ENCODE measurements at regions not wholly inside any gene's neighbourhood (a gene's known extent, or its start where the extent isn't known, plus 50 kb on each side); places are given as distances from the start of the nearest gene placed in this dataset.

- no peak for TF ChIP-seq CTCF (IDR thresholded peaks at IDR 0.05)
- no peak for ATAC-seq (ENCODE audit: low FRiP score)
Measured at GRCh38 chr2:133955169-133955568, 298.7 kb upstream of the MGAT5 start.

DNA sequence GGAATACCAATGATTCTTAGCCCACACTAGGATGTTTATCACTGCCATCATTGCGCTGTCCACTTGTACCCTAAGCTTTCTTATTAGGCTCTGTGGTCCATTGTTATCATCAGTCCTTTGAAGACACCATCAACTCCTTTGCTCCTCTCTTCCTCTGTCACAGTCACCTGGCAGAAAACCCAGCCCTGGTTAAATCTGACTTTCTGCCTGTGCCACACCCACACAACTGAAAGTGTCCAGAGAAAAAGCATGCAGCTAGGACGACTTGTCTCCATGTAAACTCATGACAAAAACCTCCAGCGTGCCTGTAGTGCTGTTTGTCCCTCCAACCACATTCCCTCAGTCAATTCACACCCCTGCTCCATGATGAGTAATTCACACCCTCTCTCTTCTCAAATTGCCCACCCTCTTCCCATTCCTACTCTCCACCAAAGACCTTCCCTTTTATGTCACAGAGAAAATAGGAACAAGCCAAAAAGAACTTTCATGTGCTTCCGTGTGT is 297.4 kb upstream of the MGAT5 start:
- no peak for ATAC-seq (ENCODE audit: low FRiP score)
- TF ChIP-seq CTCF (IDR thresholded peaks at IDR 0.05) = no peak
- no peak for DNase-seq (ENCODE audit: low spot score)

More at GRCh38 chr2:133955169-133955568, 298.7 kb upstream of the MGAT5 start:
- no peak for DNase-seq (ENCODE audit: low spot score)

GRCh38 chr2:133957724-133958480 is 296.0 kb upstream of the MGAT5 start:
- DNase-seq (ENCODE audit: low spot score) (no peak), ATAC-seq (ENCODE audit: low FRiP score) (no peak)

DNA sequence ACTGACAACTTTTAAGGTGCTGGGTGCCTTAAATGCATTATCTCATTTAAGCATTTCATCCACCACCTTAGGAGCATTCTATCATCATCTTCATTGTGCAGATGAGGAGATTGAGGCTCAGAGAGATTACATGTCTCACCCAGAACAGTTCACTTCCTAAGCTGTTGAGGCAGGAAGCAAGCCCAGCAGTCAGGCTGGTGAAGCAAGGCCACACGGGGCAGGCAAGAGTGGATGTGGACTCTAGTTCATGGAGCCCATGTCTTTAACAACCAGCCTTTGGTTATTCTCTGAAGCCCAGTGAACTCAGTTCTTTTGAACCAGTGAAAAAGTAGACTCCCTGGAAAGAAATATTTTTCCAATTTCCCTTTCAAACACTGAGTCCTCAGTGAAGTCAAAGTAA is 294.8 kb upstream of the MGAT5 start:
- no peak for TF ChIP-seq CTCF (IDR thresholded peaks at IDR 0.05)
- ATAC-seq (ENCODE audit: low FRiP score) (no peak), DNase-seq (ENCODE audit: low spot score) (no peak)

More at GRCh38 chr2:133957724-133958480, 296.0 kb upstream of the MGAT5 start:
- no peak for TF ChIP-seq CTCF (IDR thresholded peaks at IDR 0.05)

DNA sequence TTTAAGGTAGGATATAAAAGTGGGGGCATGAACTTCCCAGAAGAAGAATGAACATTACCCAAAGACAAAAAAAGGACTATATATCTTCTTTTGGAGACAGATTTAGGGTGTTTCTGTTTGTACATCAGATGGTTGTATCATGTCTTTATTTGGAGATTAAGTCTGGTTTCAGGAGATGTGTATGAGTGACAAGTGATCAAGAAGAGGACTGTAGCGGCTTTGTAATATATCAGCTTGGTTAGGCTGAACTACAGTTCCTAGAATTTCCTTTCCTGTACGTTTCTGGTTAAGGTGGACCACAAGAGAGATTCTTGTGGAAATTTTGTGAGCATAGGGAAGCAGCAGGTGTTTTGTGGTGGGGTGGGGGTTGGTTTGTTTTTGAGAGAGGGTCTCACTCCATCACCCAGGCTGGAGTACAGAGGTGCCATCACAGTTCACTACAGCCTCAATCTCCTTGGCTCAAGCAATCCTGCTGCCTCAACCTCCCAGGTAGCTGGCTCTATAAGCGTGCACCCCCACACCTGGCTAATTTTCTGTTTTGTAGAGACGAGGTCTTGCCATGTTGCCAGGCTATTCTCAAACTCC is 287.1 kb upstream of the MGAT5 start:
- no peak for DNase-seq (ENCODE audit: low spot score)

GRCh38 chr2:133967326-133967725 is 286.5 kb upstream of the MGAT5 start:
- no peak for ATAC-seq (ENCODE audit: low FRiP score)
- no peak for TF ChIP-seq CTCF (IDR thresholded peaks at IDR 0.05)
- no peak for DNase-seq (ENCODE audit: low spot score)

More for the DNA sequence above, 287.1 kb upstream of the MGAT5 start:
- TF ChIP-seq CTCF (IDR thresholded peaks at IDR 0.05) = no peak
- ATAC-seq (ENCODE audit: low FRiP score) = no peak

DNA sequence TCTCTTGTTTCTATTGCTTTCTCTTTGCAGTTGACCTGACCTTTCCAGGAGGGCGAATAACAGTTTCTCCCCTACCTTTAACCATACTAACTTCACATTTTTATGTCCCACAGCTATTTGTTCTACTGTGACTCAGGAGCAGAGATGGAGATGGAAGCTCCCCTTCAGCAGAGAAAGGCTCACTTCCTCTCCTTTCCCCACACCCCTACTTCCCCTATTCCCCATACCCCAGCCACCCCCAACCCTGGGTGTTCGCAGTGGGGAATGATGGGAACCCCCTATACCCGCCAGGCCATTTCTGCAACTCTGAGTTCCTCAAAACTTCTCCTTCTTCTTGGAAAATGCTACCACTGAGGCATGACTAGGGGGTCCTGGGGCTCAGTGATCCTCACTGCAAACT is 285.4 kb upstream of the MGAT5 start:
- DNase-seq (ENCODE audit: low spot score) (no peak), ATAC-seq (ENCODE audit: low FRiP score) (no peak)
- no peak for TF ChIP-seq CTCF (IDR thresholded peaks at IDR 0.05)

All from omental fat pad (tissue), 3 donors.